ENCODE measurements at regions not wholly inside any gene's neighbourhood (a gene's known extent, or its start where the extent isn't known, plus 50 kb on each side); places are given as distances from the start of the nearest gene placed in this dataset.

GRCh38 chr15:72884311-72884710 is 100.8 kb upstream of the ADPGK start:
- Histone ChIP-seq H3K4me3 (ENCODE audit: low read depth, low read length) (no peak overlapping the region), H3K27me3 (ENCODE audit: control insufficient read depth, insufficient read depth, low read length) (no peaks in the 10 kb centered on the region)
- TF ChIP-seq CTCF (IDR thresholded peaks at IDR 0.05; ENCODE audit: insufficient read depth, low read length, poor library complexity, severe bottlenecking) = no peak

GRCh38 chr15:72873379-72874233 is 90.0 kb upstream of the ADPGK start:
- no peak overlapping the region for H3K4me3 ChIP-seq (ENCODE audit: low read depth, low read length)
- no peak for TF ChIP-seq CTCF (IDR thresholded peaks at IDR 0.05; ENCODE audit: insufficient read depth, low read length, poor library complexity, severe bottlenecking)

More at GRCh38 chr15:72884311-72884710, 100.8 kb upstream of the ADPGK start:
- no peaks in the 10 kb centered on the region for H3K36me3 ChIP-seq (ENCODE audit: control insufficient read depth, insufficient read depth, low read length)
- DNase-seq (ENCODE audit: low read depth) = no peak

GRCh38 chr15:72872066-72872845 is 88.7 kb upstream of the ADPGK start:
- TF ChIP-seq CTCF (IDR thresholded peaks at IDR 0.05; ENCODE audit: insufficient read depth, low read length, poor library complexity, severe bottlenecking) = no peak
- Histone ChIP-seq H3K4me3 (ENCODE audit: low read depth, low read length) (no peak overlapping the region), H3K36me3 (ENCODE audit: control insufficient read depth, insufficient read depth, low read length) (no peaks in the 10 kb centered on the region), H3K27me3 (ENCODE audit: control insufficient read depth, insufficient read depth, low read length) (no peaks in the 10 kb centered on the region)
- DNase-seq (ENCODE audit: low read depth) = no peak

More at GRCh38 chr15:72873379-72874233, 90.0 kb upstream of the ADPGK start:
- DNase-seq (ENCODE audit: low read depth) = no peak
- Histone ChIP-seq H3K27me3 (ENCODE audit: control insufficient read depth, insufficient read depth, low read length) (no peaks in the 10 kb centered on the region), H3K36me3 (ENCODE audit: control insufficient read depth, insufficient read depth, low read length) (no peaks in the 10 kb centered on the region)

GRCh38 chr15:72866866-72867616 is 83.5 kb upstream of the ADPGK start:
- H3K27me3 ChIP-seq (ENCODE audit: control insufficient read depth, insufficient read depth, low read length) = peaks cover 5% of the 10 kb centered on the region
- TF ChIP-seq CTCF (IDR thresholded peaks at IDR 0.05; ENCODE audit: insufficient read depth, low read length, poor library complexity, severe bottlenecking) = no peak
- no peaks in the 10 kb centered on the region for H3K36me3 ChIP-seq (ENCODE audit: control insufficient read depth, insufficient read depth, low read length)
- no peak overlapping the region for H3K4me3 ChIP-seq (ENCODE audit: low read depth, low read length)
- no peak for DNase-seq (ENCODE audit: low read depth)

- no peak for TF ChIP-seq CTCF (IDR thresholded peaks at IDR 0.05; ENCODE audit: insufficient read depth, low read length, poor library complexity, severe bottlenecking)
- Histone ChIP-seq H3K4me3 (ENCODE audit: low read depth, low read length) (no peak overlapping the region), H3K27me3 (ENCODE audit: control insufficient read depth, insufficient read depth, low read length) (peaks cover 6% of the 10 kb centered on the region), H3K36me3 (ENCODE audit: control insufficient read depth, insufficient read depth, low read length) (no peaks in the 10 kb centered on the region)
- no peak for DNase-seq (ENCODE audit: low read depth)
Observed at GRCh38 chr15:72866182-72866581, 82.6 kb upstream of the ADPGK start.
